HG03520 (cell line): ENCODE measurements at regions not wholly inside any gene's neighbourhood (a gene's known extent, or its start where the extent isn't known, plus 50 kb on each side); places are given as distances from the start of the nearest gene placed in this dataset.

ENCODE experiments used
- ATAC-seq: cut with Tn5 transposase; IDR thresholded peaks from one replicate; pipeline ENCODE4 v1.9.1; 2021; ENCODE audit warnings: mild to moderate bottlenecking, moderate library complexity; ENCODE audit not compliant: unreplicated experiment

DNA sequence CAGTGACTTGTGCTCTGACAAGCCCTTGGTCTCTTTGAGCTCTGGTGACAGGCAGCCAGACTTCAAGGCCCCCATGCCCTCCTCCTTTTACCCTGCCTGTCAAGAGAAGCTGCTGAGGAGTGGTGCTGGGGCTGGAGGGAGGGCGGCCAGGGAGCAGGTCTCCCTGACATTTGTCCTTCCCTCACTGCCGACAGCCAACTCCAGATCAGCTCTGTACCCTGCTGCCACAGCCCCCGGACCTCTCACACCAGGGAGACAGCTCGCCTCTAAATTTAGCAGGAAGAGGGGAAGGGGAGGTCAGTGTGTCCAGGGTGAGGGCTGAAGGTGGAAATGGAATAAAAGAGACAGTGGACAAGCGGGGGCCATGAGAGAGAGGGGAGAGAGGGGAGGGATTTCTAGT, 155.8 kb downstream of the TDRD15 start:
- no peak for ATAC-seq

DNA sequence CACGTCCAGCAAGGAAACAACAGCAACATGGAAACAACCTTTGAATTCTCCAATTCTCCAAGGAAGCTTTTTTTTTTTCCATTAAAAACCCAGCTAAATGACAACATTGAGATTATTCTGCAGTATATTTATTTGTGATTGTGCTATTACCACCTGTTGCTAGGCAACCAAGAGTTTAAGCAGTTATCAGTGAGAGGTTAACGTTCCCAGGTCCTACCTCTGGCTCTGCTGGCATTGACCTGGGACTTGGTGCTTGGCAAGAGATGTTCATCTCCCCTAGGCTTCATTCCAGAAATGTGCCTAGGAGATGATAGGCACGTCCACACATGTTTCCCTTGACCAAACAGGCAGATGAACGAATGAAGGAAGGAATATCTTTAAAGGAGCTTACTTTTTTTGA, 157.0 kb downstream of the TDRD15 start:
- ATAC-seq: no peak

DNA sequence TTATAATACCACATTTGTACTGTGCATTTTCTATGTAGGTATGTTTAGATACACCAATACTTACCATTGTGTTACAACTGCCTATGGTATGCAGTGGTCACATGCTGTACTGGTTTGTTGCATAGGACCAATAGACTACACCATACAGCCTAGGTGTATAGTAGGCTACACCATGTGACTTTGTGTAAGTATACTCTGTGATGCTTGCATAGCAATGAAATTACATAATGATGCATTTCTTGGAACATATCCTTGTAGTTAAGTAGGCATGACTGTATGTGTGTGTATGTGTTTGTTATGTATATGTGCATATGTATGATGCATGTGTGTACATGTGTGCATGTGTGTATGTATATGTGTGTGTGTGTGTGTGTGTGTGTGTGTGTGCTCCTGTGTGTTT, 157.6 kb downstream of the TDRD15 start:
- ATAC-seq: no peak

DNA sequence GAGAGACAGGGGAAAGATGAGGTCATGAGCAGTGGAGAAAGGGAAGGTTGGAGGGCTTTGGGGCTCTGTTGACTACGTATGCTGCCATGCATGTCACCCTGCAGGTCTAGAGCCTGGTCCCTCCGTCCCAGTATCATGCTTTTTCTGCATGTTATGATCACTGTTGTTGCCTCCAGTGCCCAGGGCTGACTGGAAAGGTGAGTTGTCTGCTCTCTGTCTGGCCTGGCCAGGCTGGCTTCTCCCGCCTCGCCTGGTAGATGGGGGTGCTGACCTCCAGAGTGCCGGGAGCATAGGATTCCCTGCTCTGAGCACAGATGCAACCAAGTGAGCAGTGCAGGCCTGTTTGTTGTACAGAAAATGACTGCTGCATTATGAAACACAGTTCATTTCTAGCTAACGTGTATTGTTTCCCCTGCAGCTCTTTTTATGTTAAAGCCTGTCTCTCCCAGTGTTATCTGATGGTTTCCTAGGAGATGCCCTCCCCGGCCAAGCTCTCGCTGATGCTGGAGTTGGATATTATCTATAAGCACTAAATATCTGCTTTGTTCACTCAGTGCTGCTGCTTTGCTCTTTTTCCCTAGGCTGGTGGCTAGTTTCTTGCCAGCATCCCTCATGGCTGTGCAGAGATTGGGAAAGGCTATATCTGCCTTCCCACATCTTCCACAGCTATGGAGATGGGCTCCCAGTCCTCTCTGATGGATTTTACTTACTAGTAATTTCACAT, 158.2 kb downstream of the TDRD15 start:
- no peak for ATAC-seq

DNA sequence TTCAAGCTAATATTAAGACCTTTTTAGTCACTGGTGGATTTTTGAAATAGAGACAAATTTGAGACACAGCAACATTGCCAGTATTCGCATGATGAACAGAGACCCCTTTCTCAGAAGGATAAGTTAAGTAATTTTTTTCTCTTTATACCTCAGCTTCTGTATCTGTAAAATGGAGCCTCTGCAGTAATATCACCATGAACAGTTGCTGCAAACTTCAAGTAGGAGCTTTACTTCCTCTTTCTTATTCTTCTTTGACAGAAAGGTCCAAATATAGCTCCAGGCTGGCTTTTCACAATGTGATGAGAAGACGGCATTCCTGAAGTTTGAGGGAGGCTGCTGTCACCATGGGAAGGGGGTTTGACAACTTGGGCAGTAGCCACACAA, 158.7 kb downstream of the TDRD15 start:
- peak; percentile 53 for ATAC-seq

DNA sequence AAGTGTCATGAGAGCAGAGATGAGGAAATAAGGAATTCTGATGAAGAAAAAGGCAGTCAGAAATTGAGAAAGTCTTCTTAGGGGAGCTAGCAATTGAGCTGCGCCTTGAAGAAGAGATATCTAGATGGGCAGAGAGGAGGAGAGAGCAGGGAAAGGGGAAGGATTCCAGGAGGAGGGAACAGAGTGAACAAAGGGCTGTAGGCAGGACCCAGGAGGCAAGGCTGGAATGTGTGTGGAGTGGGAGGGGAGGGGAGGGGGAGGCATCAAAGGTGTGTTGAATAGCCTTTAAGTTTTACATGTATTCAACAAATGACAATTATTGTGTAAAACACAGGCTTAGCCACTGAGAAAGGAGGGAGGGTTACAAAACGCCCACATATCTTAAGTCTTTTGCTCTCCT, 164.5 kb downstream of the TDRD15 start:
- no peak for ATAC-seq

DNA sequence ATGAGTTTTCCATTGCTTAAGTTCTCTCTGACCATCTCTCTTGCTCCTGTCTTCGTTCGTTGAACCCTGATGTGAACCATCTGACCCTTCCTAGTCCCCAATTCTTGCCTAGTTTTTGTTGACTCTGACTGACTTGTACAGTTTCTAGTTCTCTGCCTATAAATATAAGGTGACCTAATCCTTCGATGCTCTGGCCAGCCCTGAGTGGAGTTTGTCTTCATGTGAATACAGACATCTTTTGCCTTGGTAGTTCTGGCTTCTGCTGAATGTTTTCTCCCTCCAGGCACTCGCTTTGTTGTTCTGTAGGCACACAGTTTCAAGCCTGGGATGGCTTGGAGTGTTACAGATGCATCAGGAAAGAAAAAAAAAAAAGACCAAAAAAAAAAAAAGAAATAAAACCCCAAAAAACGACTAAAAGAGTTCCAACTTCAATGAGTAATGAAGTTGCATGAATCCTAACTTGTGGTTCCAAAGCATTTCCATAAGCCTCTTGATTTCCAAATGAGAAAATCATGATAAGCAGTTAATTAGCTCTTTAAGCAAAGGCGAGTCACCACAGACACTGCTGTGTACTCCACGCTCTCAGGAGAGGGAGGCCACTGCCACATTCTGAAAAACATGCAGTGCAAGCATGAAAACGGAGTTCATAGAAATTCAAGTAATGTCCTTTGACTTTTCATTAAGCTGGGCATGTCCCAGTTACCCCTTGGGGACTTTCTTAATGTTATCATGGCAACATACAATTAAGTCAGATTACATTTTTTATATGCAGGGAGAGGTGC, 165.2 kb downstream of the TDRD15 start:
- no peak for ATAC-seq

DNA sequence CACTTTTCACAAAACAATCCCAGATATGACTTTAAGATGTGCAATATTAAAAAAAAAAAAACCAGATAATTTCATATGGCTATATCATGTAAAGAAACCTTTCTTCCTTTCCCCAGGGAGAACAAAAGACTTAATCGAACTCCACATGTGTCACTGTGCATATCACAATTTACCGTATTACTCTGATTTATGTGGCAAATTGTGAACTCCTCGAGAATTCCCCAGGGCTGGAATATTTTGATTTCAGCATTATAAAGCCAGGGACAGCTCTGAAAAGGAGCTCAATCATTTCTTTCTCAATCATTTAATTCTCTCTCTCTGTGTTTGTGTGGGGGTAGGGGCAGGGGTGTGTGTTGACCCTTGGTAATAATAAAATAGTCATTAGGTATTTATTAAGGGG, 165.8 kb downstream of the TDRD15 start:
- no peak for ATAC-seq

DNA sequence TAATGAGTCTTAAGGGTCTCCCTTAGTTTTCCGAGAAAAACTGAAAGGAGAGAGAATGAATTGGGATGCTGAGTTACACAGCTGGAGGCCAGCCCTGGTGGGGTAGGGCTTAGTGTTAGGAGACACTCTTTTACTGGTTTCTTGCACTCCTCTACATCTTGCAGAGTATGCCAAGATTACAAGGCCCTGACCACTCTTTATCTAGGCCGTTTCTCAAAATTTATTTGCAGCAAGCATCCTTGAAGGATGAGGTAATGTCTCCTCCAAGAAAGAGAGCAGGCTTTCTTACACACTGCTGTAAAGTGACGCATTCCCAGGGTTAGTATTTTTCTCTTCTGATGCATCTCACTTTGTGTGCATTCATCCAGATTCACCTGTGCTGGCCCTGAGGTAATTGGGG, 166.2 kb downstream of the TDRD15 start:
- no peak for ATAC-seq

DNA sequence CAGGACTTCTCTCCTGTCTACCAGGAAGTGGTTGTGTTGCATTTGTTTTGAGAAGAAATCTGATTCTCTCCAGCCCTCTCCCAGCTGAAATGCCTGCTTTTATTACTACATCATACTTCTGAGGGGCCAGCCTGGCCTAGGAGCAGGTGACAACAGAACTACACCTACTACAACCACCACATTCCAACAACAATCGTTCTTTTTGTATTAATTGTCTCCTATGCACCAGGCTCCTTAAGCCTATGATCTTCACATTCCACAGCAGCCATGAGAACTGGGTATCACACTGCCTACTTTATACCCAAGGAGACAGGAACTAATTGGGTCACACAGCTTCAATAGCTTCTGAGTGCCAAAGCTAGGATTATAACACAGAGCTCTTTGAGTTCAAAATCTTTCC, 167.7 kb downstream of the TDRD15 start:
- no peak for ATAC-seq

DNA sequence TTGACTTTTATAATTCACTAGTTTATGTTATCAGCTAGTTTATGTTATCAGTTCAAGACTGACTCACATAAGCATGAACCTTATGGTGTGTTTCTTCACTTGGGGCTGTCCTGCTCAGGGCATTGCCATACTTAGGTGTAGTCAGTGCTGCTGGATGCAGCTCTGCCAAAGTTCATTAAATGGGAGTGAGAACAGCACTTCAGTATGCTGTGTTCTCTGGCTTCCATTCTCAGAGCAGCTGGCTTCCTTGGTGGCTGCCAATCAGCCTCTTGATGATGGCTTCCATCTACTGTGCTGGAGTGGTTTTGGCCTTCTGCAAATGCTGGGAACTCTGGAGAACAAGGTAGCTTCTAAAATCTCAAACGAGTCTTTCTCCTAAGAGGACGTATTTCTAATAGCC, 170.7 kb downstream of the TDRD15 start:
- ATAC-seq: no peak

DNA sequence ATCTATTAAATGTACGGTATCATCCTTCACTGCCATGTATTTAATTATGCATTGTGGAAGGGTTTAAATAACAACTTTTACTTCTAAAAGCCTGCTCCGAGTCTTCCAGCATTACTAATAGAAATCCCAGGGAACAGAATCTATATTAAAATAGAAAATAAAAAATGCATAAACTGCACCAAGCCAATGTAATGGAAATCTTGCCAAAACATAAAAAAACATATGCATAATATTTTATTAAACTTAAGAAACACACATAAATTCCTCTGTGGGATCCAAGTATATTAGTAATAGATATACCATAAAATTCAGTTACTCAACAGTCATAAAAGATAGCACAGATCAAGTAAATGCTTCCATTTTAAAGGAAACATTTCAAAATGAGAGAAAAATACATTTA, 175.6 kb downstream of the TDRD15 start:
- ATAC-seq: no peak

DNA sequence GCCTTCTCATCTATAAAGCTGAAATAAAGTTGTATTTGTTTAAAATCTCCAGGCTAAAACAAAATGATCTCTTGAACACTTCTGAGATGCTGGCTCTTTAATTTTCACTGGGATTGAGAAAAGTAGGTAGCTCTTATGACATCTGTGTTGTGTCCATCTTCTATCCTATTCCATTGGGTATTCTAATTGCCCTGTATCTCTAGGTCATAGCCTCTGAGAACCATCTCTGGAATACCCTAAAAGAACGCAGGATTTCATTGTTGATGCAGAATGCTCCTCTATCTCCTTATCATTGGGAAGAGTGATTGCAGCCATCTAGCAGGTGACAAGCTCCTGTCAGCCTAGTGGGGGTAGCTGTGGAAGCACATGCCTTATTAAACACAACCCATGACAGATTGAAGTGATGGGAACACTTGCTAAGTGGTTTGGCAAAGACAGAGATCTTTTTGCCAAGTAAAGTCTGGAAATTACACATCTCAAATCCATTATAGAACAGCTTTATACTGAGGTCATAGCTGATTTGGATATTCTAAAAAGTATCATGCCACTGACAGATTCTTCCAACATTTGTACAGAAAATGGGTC, 178.2 kb downstream of the TDRD15 start:
- no peak for ATAC-seq

DNA sequence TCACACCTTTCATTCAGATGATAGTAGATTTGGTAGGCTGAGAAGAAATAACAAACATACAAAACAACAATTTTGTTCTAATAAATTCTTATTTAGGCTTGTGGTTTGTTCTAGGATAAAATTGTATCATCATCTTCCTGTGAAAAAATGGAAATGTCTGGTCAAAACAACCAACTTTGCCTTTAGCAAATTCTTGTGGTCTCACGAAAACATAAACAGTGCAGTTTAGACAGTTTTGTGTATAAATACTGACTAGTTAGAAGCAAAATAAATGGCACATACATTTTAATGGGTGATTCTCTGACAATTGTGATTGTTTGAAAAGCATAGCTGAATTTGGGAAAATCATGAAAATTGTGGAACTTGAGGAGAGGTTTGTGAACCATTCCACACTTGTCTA, 180.1 kb downstream of the TDRD15 start:
- ATAC-seq: no peak

DNA sequence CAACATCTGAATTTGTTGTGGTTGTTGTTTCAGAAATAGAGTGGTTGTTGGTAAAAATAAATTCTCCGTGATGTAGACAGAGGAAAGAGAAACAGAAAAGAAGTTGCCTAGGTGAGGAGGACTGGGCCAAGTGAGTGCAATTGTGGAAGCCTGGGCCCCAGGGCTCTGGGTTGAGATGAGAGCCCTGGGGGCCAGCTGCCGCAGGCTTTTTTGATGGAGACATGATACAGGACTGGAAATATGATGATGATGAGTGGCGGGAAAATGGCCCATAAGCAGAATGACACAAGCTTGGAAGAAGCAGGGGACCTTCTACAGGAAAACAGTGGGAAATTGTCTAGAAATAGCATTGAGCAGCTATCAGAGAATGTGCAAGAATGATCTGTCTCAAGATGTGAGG, 181.8 kb downstream of the TDRD15 start:
- ATAC-seq: no peak

DNA sequence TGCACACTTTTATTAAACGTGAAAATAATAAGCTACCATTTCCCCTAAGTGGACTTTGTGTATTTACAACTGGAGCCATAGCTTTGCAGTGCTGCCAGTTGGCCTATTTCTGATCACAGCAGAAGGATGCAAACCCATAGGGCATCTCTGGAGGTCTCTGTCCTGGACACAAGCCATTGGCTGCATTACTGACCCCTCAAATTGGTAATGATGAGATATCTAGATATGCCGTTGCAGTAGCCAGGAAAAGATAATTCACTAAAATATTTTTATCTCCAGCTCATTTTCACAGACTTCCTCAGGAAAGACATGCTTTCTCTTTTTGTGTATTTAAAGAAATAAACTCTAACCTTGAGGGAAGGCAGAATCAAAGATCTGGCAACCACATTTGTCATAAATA, 182.5 kb downstream of the TDRD15 start:
- ATAC-seq: no peak

DNA sequence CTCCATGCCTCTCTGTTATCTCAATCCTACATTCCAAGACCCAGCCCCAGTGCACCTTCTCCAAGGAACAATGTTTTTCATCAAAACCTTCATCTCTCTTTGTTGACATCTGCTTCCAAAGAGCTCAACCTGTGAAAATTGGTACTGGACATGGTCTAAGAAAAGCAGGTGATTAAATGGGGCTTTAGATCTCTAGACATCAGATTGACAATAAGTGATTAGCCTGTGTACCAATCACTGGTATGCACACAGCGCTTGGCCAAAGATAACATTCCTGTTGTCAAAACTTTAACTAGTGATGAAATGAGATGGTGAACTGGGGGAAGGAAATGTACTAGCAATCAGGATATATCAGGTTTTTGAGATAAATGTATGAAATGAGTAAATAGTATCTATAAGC, 183.3 kb downstream of the TDRD15 start:
- ATAC-seq: no peak

DNA sequence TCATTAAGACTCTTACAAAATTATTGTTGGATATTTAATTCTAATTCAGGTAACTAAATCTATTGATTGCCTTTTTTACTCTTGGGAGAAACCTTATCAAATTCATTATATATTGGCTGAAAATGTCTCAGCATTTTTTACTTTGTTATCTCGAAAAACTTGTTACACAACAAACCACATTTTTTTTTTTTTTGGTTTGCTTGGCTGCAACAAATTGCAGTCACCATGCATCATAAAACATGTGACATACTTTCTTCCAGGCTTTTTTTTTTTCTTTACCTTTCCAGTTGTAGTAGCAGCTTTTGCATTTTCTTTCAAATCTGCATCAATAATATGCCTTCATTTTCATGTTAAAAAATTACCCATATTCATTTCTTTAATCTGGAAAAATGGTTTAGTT, 186.7 kb downstream of the TDRD15 start:
- ATAC-seq: no peak

DNA sequence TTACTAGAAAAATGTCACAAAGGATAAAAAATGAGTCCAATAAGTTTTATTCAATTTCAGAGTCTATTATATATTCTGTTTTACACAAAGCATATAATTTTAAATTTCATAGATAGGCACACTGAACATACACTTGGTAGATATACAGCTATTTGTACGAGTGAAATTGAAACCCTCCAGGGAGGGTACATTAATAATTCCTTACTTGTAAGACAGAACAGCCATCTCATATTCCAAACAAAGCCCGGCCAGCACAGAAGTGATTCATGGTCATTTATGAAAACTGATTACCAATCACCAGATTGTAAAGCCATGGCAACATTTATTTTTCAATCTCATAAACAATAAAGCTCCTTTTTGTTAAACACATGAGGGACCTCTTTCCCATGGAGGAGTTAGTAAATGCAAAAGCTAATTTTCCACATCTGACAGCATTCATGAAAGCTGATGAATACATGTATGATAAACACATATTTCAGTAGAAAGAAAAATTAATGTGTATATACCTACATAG, 190.6 kb downstream of the TDRD15 start:
- ATAC-seq: no peak

DNA sequence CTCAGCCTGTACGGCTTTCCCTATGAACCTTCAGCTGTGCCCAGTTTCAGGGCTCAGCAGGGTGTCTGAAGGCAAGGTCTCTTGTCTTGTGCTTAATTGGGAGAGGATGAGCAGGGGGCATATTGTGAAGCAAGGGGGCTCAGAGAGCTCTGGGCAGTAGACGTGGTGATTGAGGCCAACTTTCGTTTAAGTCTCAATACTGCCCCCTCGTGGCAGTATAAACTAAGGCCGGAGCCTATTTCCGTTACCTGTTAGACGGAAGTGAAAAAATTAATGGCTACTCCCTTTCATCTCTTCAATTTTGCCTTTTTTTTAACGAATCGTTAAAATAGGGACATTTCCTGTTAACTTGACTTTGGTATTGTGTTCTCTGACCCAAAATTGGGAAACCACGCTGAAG, 193.4 kb downstream of the TDRD15 start:
- ATAC-seq: peak; percentile 88

DNA sequence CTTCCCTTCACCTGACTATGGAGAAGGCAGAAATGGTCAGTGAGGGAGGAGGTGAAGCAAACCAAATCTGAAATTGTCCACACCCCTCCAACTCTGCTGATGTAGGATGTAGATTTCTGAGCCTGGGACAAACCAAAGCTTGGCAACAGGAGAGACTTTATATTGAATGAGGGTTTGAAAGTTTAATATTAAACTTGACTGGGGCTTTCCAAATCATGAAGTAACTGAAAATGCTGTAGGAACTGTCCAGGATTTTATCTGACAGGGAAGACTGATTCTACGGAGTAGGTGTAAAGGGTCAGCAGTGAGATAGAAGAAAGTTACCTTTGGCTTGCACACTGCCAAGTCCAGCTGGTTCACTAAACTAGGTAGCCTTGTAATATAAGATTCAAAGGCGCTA, 194.5 kb downstream of the TDRD15 start:
- no peak for ATAC-seq

DNA sequence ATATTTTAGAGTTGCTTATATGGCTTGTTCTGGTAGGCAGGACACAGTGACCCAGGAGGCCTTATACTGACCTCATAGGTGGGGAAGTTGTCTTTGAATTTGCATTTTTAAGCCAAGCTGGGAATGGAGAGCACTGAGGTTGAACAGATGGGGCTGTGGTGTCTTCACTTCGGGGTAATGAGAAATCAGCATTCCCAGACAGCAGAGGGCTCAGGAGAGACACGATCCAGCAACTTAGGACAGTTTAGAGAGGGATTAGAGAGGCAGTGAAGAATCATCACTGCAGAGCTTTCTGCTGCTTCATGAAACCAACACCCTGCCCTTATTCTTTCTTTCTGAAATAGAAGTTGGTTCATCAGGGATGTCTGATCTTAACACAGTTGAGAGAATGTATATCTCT, 202.4 kb downstream of the TDRD15 start:
- ATAC-seq: no peak
